Suprapubic skin (tissue), 4 donors: ENCODE measurements at regions not wholly inside any gene's neighbourhood (a gene's known extent, or its start where the extent isn't known, plus 50 kb on each side); places are given as distances from the start of the nearest gene placed in this dataset.

Experiments
- DNase-seq, 2 donors: peaks; one replicate each; pipeline ENCODE4 v3.0.0-alpha.2; 2019; ENCODE audit warnings: low spot score in 2 of 2
- H3K27ac ChIP-seq: fragments of 200-600 bp; sonication (generic); one replicate; pipeline ENCODE4 v1.5.1; 2019
- H3K27me3 ChIP-seq: fragments of 200-600 bp; sonication (generic); one replicate; pipeline ENCODE4 v1.5.1; 2019
- H3K36me3 ChIP-seq: fragments of 200-600 bp; sonication (generic); one replicate; pipeline ENCODE4 v1.5.1; 2019
- H3K4me1 ChIP-seq: fragments of 200-600 bp; sonication (generic); one replicate; pipeline ENCODE4 v1.5.1; 2019
- H3K4me3 ChIP-seq: fragments of 200-600 bp; sonication (generic); one replicate; pipeline ENCODE4 v1.5.1; 2019; ENCODE audit warnings: mild to moderate bottlenecking
- H3K9me3 ChIP-seq: fragments of 200-600 bp; sonication (generic); one replicate; pipeline ENCODE4 v1.5.1; 2019
- EP300 ChIP-seq: sonication (generic); formaldehyde crosslinking; IDR thresholded peaks from one replicate; pipeline ENCODE4 v1.6.1; 2017; ENCODE audit warnings: antibody characterized with exemption
- POLR2A ChIP-seq, 2 donors: fragments of 450-650 bp; IDR thresholded peaks; one replicate each; pipeline ENCODE4 v1.6.1; 2017; ENCODE audit warnings: antibody characterized with exemption in 2 of 2, mild to moderate bottlenecking in 2 of 2, moderate library complexity in 2 of 2
- POLR2AphosphoS5 ChIP-seq, 3 donors: sonication (generic); formaldehyde crosslinking; IDR thresholded peaks; one replicate each; pipeline ENCODE4 v1.6.1; 2017; ENCODE audit warnings: antibody characterized with exemption in 3 of 3
- WGBS: methylation state at CpG from one replicate; pipeline ENCODE4 v1.1.5; 2018; 5-methylcytosine and 5-hydroxymethylcytosine counted together
- TF ChIP-seq, protein P1 (sequence below), 2 donors: fragments of 200-600 bp in 1 of 2; fragments of 450-650 bp in 1 of 2; sonication (generic) in 1 of 2; IDR thresholded peaks; one replicate each; pipeline ENCODE4 v1.5.1; 2016 to 2019; ENCODE audit warnings: antibody characterized with exemption in 2 of 2, mild to moderate bottlenecking in 1 of 2, moderate library complexity in 1 of 2

DNA sequence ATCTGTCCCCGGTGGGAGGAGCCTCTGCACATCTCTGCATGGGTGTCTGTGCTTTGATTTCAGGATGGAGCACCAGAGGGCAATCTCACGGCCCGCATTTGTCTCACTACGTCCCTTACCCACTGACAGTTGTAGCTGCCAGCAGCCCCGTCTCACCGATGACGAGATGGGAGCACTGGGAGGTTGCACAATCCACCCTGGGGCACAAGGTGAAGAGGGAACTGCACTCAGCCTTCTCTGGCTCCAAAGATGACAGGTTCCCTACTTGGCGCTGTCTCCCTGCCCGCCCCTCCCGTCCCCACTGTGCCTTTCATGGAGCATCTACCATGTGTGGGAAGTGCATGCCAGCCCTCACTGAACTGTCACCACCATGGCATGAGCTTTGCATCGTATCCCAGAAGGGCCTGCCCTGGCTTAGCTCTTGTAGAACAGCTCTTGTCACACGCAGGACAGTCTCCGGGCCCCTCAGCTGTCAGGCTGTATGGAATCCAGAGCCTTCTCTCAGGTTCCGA is 99.9 kb upstream of the PMEPA1 start:
- H3K27me3 ChIP-seq = no peaks in the 10 kb centered on the region
- H3K9me3 ChIP-seq = no peaks in the 10 kb centered on the region
- H3K36me3 ChIP-seq = no peaks in the 10 kb centered on the region
- WGBS = 39% methylated on average over 6 of the region's 14 CpGs
- no peak for TF ChIP-seq EP300
- no peak for TF ChIP-seq POLR2AphosphoS5 (IDR thresholded peaks at IDR 0.05)
- TF ChIP-seq, protein P1, sequence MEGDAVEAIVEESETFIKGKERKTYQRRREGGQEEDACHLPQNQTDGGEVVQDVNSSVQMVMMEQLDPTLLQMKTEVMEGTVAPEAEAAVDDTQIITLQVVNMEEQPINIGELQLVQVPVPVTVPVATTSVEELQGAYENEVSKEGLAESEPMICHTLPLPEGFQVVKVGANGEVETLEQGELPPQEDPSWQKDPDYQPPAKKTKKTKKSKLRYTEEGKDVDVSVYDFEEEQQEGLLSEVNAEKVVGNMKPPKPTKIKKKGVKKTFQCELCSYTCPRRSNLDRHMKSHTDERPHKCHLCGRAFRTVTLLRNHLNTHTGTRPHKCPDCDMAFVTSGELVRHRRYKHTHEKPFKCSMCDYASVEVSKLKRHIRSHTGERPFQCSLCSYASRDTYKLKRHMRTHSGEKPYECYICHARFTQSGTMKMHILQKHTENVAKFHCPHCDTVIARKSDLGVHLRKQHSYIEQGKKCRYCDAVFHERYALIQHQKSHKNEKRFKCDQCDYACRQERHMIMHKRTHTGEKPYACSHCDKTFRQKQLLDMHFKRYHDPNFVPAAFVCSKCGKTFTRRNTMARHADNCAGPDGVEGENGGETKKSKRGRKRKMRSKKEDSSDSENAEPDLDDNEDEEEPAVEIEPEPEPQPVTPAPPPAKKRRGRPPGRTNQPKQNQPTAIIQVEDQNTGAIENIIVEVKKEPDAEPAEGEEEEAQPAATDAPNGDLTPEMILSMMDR (IDR thresholded peaks at IDR 0.05) = no peak
- no peak for TF ChIP-seq POLR2A (IDR thresholded peaks at IDR 0.05)
- H3K27ac ChIP-seq = no peak overlapping the region
- no peak for DNase-seq
- peaks cover 14% of the 10 kb centered on the region for H3K4me1 ChIP-seq
- H3K4me3 ChIP-seq = no peak overlapping the region

DNA sequence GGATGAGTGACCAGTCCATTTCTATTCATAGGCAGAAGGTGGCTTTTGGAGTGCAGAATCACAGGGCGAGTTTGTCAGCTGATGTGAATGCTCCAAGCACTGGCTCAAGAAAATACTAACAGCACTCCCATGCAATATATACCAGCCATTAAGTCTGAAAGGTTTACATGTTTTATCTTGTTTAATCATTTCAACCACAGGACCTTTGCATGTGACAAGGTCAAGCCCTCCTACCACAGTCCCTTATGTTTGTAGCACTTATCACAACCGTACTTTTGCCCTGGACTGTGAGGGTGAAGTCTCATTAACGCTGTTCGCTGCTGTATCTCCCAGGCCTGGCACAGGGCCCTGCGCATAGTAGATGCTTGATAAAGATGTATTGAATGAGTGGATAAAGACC is 99.3 kb upstream of the PMEPA1 start:
- H3K36me3 ChIP-seq = no peaks in the 10 kb centered on the region
- H3K27me3 ChIP-seq = no peaks in the 10 kb centered on the region
- H3K9me3 ChIP-seq = no peaks in the 10 kb centered on the region
- H3K4me3 ChIP-seq = no peak overlapping the region
- no peak for DNase-seq
- 91% methylated on average over 5 of the region's 5 CpGs for WGBS
- no peak overlapping the region for H3K27ac ChIP-seq
- no peak for TF ChIP-seq EP300
- TF ChIP-seq, protein P1 (IDR thresholded peaks at IDR 0.05) = no peak
- TF ChIP-seq POLR2A (IDR thresholded peaks at IDR 0.05) = no peak
- peaks cover 14% of the 10 kb centered on the region for H3K4me1 ChIP-seq

DNA sequence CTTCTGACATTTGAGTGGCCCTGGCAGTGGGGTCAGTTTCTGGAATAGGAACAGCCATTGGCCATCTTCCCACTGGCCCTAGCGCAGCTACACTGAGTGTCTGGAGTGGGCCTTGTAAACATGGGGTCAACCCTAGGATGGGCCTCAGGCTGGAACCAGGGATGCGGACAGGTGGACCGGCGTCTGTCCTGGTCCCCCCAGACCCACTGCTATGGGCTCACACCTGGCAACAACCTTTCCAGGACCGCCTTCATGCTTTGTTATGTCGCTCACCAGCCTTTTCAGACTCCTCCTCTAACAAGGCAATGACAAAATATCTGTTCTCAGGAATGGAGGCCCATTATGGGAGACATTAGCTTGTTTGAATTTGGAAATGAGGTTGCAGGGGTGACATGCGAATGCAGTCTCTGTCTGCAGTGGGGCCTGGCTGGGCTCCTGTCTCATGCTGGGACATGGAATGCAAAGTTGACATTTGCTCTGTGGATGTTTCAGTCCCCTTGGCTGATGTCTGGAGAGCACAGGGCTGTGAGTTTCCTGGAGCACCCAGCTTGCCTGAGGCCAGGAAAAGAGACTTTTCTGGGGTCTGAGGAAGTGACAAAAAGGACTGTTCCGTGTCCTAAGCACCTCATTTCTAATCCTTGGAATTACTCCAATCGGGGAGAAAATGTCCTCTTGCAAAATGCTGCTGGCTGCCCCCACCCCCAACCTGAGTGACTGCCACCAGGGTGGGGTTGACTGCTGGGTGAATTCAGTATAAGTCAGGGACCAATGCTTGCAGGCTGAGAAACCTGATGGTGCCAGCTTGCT is 98.7 kb upstream of the PMEPA1 start:
- no peak overlapping the region for H3K27ac ChIP-seq
- no peaks in the 10 kb centered on the region for H3K27me3 ChIP-seq
- no peak for DNase-seq
- H3K4me1 ChIP-seq = peaks cover 14% of the 10 kb centered on the region
- TF ChIP-seq, protein P1 (IDR thresholded peaks at IDR 0.05) = no peak
- TF ChIP-seq EP300 = no peak
- no peak for TF ChIP-seq POLR2AphosphoS5 (IDR thresholded peaks at IDR 0.05)
- TF ChIP-seq POLR2A (IDR thresholded peaks at IDR 0.05) = no peak
- H3K9me3 ChIP-seq = no peaks in the 10 kb centered on the region
- H3K4me3 ChIP-seq = no peak overlapping the region
- WGBS = 90% methylated on average over 6 of the region's 9 CpGs
- H3K36me3 ChIP-seq = no peaks in the 10 kb centered on the region

DNA sequence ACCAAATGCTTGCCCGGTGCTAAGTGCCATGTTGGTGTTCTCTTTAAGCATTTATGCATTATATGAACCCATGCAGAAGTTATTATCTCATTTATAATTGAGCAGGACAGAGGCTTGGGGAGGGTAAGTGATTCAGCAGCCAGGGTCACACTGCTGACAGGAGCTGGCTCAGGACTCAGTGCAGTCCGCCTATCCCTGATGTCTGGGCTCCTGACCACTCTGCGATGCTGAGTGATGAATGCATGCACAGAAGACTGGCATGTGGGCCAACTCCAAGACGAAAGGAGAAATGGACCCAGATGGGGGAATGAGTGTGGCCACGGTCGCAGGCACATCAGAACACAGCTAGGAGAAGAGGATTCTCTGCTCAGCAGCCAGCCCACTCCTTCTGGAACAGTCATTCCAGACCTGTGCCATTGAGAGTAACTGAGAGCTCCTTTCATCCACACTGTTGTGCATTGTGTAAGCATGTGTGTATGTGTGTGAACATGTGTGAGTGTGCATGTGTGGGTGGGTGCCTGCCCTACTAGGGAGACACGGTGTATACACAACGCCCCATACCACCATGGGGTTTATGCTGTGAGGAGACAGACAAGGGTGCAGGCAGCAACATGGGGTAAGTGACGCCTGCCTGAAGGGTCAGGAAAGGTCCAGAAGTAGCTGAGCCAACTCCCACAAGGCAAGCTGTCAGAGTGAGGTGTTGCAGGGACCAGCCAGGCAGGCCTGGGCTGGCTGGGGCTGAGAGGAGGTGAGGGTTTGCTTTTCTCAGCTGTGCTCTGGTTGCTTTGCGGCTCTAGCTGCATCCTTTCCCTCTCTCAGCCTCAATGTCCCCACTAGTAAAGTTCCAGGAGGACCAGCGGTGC is 97.8 kb upstream of the PMEPA1 start:
- Histone ChIP-seq H3K36me3 (no peaks in the 10 kb centered on the region), H3K27ac (no peak overlapping the region), H3K4me1 (peaks cover 14% of the 10 kb centered on the region), H3K27me3 (no peaks in the 10 kb centered on the region), H3K9me3 (no peaks in the 10 kb centered on the region), H3K4me3 (no peak overlapping the region)
- 69% methylated on average over 7 of the region's 11 CpGs for WGBS
- TF ChIP-seq POLR2A (IDR thresholded peaks at IDR 0.05) (no peak), POLR2AphosphoS5 (IDR thresholded peaks at IDR 0.05) (no peak), EP300 (no peak)
- TF ChIP-seq, protein P1 (IDR thresholded peaks at IDR 0.05) = no peak
- DNase-seq = no peak

DNA sequence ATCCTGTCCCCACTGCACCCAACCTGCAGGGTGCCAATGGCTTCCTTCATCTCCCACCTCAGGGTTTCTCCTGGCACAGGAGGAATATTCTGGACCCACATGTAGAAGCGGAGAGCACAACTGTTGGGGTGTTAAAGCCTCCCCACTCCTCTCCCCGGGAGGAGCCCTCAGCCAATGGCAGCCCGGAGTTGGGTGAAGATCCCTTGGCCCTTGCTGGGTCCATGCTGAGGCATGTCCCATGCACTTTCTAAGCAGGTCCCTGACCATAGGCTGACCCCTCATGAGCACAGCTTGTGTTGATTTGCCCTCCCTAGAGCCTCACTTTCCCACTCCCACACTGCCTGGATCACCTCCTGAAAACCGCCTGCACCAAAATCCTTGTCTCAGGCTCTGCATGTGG is 97.2 kb upstream of the PMEPA1 start:
- DNase-seq = no peak
- TF ChIP-seq POLR2A (IDR thresholded peaks at IDR 0.05) (no peak), POLR2AphosphoS5 (IDR thresholded peaks at IDR 0.05) (no peak), EP300 (no peak)
- TF ChIP-seq, protein P1 (IDR thresholded peaks at IDR 0.05) = no peak
- no peaks in the 10 kb centered on the region for H3K27me3 ChIP-seq
- WGBS = 100% methylated on average over 4 of the region's 4 CpGs
- peaks cover 14% of the 10 kb centered on the region for H3K4me1 ChIP-seq
- no peak overlapping the region for H3K4me3 ChIP-seq
- no peaks in the 10 kb centered on the region for H3K36me3 ChIP-seq
- no peak overlapping the region for H3K27ac ChIP-seq
- no peaks in the 10 kb centered on the region for H3K9me3 ChIP-seq
